ENCODE measurements at regions not wholly inside any gene's neighbourhood (a gene's known extent, or its start where the extent isn't known, plus 50 kb on each side); places are given as distances from the start of the nearest gene placed in this dataset.

GRCh38 chr12:127290251-127290650, 976.7 kb upstream of the TMEM132C start:
- no peak for TF ChIP-seq CTCF (IDR thresholded peaks at IDR 0.05)
- TF ChIP-seq POLR2A (IDR thresholded peaks at IDR 0.05), result no peak
